GM21576 (cell line): ENCODE measurements at regions not wholly inside any gene's neighbourhood (a gene's known extent, or its start where the extent isn't known, plus 50 kb on each side); places are given as distances from the start of the nearest gene placed in this dataset.

Source experiments
- ATAC-seq: cut with Tn5 transposase; IDR thresholded peaks from one replicate; pipeline ENCODE4 v1.9.1; 2021; ENCODE audit warnings: mild to moderate bottlenecking, moderate library complexity; ENCODE audit not compliant: unreplicated experiment

- ATAC-seq, result no peak
These were observed 172.2 kb downstream of the OLFM4 start for GRCh38 chr13:53200498-53201453.

- ATAC-seq, result no peak
These were observed 173.0 kb downstream of the OLFM4 start for GRCh38 chr13:53201454-53202225.

- no peak for ATAC-seq
These were observed 176.0 kb downstream of the OLFM4 start for GRCh38 chr13:53204598-53204997.

- no peak for ATAC-seq
These were observed 177.8 kb downstream of the OLFM4 start for GRCh38 chr13:53206455-53206854.

- no peak for ATAC-seq
These were observed 178.9 kb downstream of the OLFM4 start for GRCh38 chr13:53207556-53207955.

- ATAC-seq, result no peak
These were observed 185.8 kb downstream of the OLFM4 start for GRCh38 chr13:53214433-53214832.

- no peak for ATAC-seq
These were observed 186.9 kb downstream of the OLFM4 start for GRCh38 chr13:53215563-53215962.

- no peak for ATAC-seq
These were observed 188.2 kb downstream of the OLFM4 start for GRCh38 chr13:53216773-53217172.

- no peak for ATAC-seq
These were observed 188.6 kb downstream of the OLFM4 start for GRCh38 chr13:53217194-53217593.

GRCh38 chr13:53220038-53220437, 191.4 kb downstream of the OLFM4 start:
- no peak for ATAC-seq

GRCh38 chr13:53237696-53238095, 209.1 kb downstream of the OLFM4 start:
- ATAC-seq, result no peak

GRCh38 chr13:53238261-53238660, 209.6 kb downstream of the OLFM4 start:
- ATAC-seq, result no peak

GRCh38 chr13:53240401-53241025, 211.9 kb downstream of the OLFM4 start:
- no peak for ATAC-seq

GRCh38 chr13:53241891-53242348, 213.3 kb downstream of the OLFM4 start:
- no peak for ATAC-seq

- ATAC-seq, result no peak
These were observed 220.6 kb downstream of the OLFM4 start for GRCh38 chr13:53249236-53249635.

- peak; percentile 85 for ATAC-seq
These were observed 221.8 kb downstream of the OLFM4 start for GRCh38 chr13:53250272-53250875.

GRCh38 chr13:53250977-53251376, 222.4 kb downstream of the OLFM4 start:
- ATAC-seq, result no peak

GRCh38 chr13:53254500-53254899, 225.9 kb downstream of the OLFM4 start:
- no peak for ATAC-seq

- ATAC-seq, result no peak
These were observed 227.2 kb downstream of the OLFM4 start for GRCh38 chr13:53255795-53256194.

GRCh38 chr13:53260594-53260993, 232.0 kb downstream of the OLFM4 start:
- ATAC-seq, result no peak
